ENCODE measurements at regions not wholly inside any gene's neighbourhood (a gene's known extent, or its start where the extent isn't known, plus 50 kb on each side); places are given as distances from the start of the nearest gene placed in this dataset.

GRCh38 chr5:112635276-112635675 lies 102.4 kb upstream of the APC start:
- no peak for DNase-seq (ENCODE audit: low read depth)
- H3K4me3 ChIP-seq (ENCODE audit: low read depth, low read length): no peak overlapping the region
- TF ChIP-seq CTCF (IDR thresholded peaks at IDR 0.05; ENCODE audit: control insufficient read depth, extremely low read depth, insufficient read depth): no peak

GRCh38 chr5:112635771-112636731 lies 101.6 kb upstream of the APC start:
- TF ChIP-seq CTCF (IDR thresholded peaks at IDR 0.05; ENCODE audit: control insufficient read depth, extremely low read depth, insufficient read depth): no peak
- H3K4me3 ChIP-seq (ENCODE audit: low read depth, low read length): no peak overlapping the region
- peak; percentile 39 for DNase-seq (ENCODE audit: low read depth)

GRCh38 chr5:112636751-112637150 lies 100.9 kb upstream of the APC start:
- no peak for DNase-seq (ENCODE audit: low read depth)
- TF ChIP-seq CTCF (IDR thresholded peaks at IDR 0.05; ENCODE audit: control insufficient read depth, extremely low read depth, insufficient read depth): no peak
- H3K4me3 ChIP-seq (ENCODE audit: low read depth, low read length): no peak overlapping the region

- DNase-seq (ENCODE audit: low read depth): no peak
- TF ChIP-seq CTCF (IDR thresholded peaks at IDR 0.05; ENCODE audit: control insufficient read depth, extremely low read depth, insufficient read depth): no peak
- H3K4me3 ChIP-seq (ENCODE audit: low read depth, low read length): no peak overlapping the region
These were observed 100.3 kb upstream of the APC start for GRCh38 chr5:112637343-112637742.

GRCh38 chr5:112640546-112640945 lies 97.1 kb upstream of the APC start:
- TF ChIP-seq CTCF (IDR thresholded peaks at IDR 0.05; ENCODE audit: control insufficient read depth, extremely low read depth, insufficient read depth): no peak
- no peak overlapping the region for H3K4me3 ChIP-seq (ENCODE audit: low read depth, low read length)
- no peak for DNase-seq (ENCODE audit: low read depth)

- no peak overlapping the region for H3K4me3 ChIP-seq (ENCODE audit: low read depth, low read length)
- TF ChIP-seq CTCF (IDR thresholded peaks at IDR 0.05; ENCODE audit: control insufficient read depth, extremely low read depth, insufficient read depth): no peak
- no peak for DNase-seq (ENCODE audit: low read depth)
These were observed 96.1 kb upstream of the APC start for GRCh38 chr5:112641515-112642110.

Measured in LNCaP clone FGC (cell line).